ENCODE measurements at regions not wholly inside any gene's neighbourhood (a gene's known extent, or its start where the extent isn't known, plus 50 kb on each side); places are given as distances from the start of the nearest gene placed in this dataset.
"Not testable (repeated sequence)": the region's sequence is repeated elsewhere in the genome, so short reads cannot be mapped to it uniquely, and the experiment has no call there.

- Histone ChIP-seq H3K27ac (ENCODE audit: insufficient read depth, low read depth, low read length, poor library complexity, severe bottlenecking) (no peak overlapping the region), H3K4me1 (ENCODE audit: control insufficient read depth, insufficient read depth, low read length) (no peaks in the 10 kb centered on the region), H3K36me3 (ENCODE audit: control insufficient read depth, insufficient read depth, low read length) (no peaks in the 10 kb centered on the region), H3K9me3 (ENCODE audit: control insufficient read depth, low read length) (no peaks in the 10 kb centered on the region), H3K27me3 (ENCODE audit: control insufficient read depth, insufficient read depth, low read length, poor library complexity, severe bottlenecking) (no peaks in the 10 kb centered on the region), H3K4me3 (ENCODE audit: insufficient read depth, low read depth, low read length) (no peak overlapping the region)
- WGBS, 2 experiments: 77 to 82% methylated on average over 9 to 10 of the region's 10 CpGs
Observed at GRCh38 chr9:20242510-20243189, 379.6 kb downstream of the MLLT3 start.

- WGBS, 2 experiments: 95 to 98% methylated on average over 2 of the region's 2 CpGs
- Histone ChIP-seq H3K4me3 (ENCODE audit: insufficient read depth, low read depth, low read length) (no peak overlapping the region), H3K36me3 (ENCODE audit: control insufficient read depth, insufficient read depth, low read length) (no peaks in the 10 kb centered on the region), H3K4me1 (ENCODE audit: control insufficient read depth, insufficient read depth, low read length) (no peaks in the 10 kb centered on the region), H3K27me3 (ENCODE audit: control insufficient read depth, insufficient read depth, low read length, poor library complexity, severe bottlenecking) (no peaks in the 10 kb centered on the region), H3K9me3 (ENCODE audit: control insufficient read depth, low read length) (peaks cover 4% of the 10 kb centered on the region), H3K27ac (ENCODE audit: insufficient read depth, low read depth, low read length, poor library complexity, severe bottlenecking) (no peak overlapping the region)
Observed at GRCh38 chr9:20240498-20240897, 381.8 kb downstream of the MLLT3 start.

GRCh38 chr9:20238921-20239320 is 383.4 kb downstream of the MLLT3 start:
- Histone ChIP-seq H3K4me3 (ENCODE audit: insufficient read depth, low read depth, low read length) (no peak overlapping the region), H3K27ac (ENCODE audit: insufficient read depth, low read depth, low read length, poor library complexity, severe bottlenecking) (no peak overlapping the region), H3K4me1 (ENCODE audit: control insufficient read depth, insufficient read depth, low read length) (no peaks in the 10 kb centered on the region), H3K9me3 (ENCODE audit: control insufficient read depth, low read length) (peaks cover 4% of the 10 kb centered on the region), H3K27me3 (ENCODE audit: control insufficient read depth, insufficient read depth, low read length, poor library complexity, severe bottlenecking) (no peaks in the 10 kb centered on the region), H3K36me3 (ENCODE audit: control insufficient read depth, insufficient read depth, low read length) (no peaks in the 10 kb centered on the region)
- WGBS, 2 experiments: 80 to 85% methylated on average over 1 of the region's 1 CpG

- Histone ChIP-seq H3K4me3 (ENCODE audit: insufficient read depth, low read depth, low read length) (no peak overlapping the region), H3K4me1 (ENCODE audit: control insufficient read depth, insufficient read depth, low read length) (no peaks in the 10 kb centered on the region), H3K9me3 (ENCODE audit: control insufficient read depth, low read length) (peaks cover 4% of the 10 kb centered on the region), H3K27ac (ENCODE audit: insufficient read depth, low read depth, low read length, poor library complexity, severe bottlenecking) (no peak overlapping the region), H3K27me3 (ENCODE audit: control insufficient read depth, insufficient read depth, low read length, poor library complexity, severe bottlenecking) (no peaks in the 10 kb centered on the region), H3K36me3 (ENCODE audit: control insufficient read depth, insufficient read depth, low read length) (no peaks in the 10 kb centered on the region)
- WGBS, 2 experiments: 95 to 100% methylated on average over 1 of the region's 1 CpG
Observed at GRCh38 chr9:20237686-20238085, 384.6 kb downstream of the MLLT3 start.

- Histone ChIP-seq H3K9me3 (ENCODE audit: control insufficient read depth, low read length) (peaks cover 4% of the 10 kb centered on the region), H3K27ac (ENCODE audit: insufficient read depth, low read depth, low read length, poor library complexity, severe bottlenecking) (no peak overlapping the region), H3K4me3 (ENCODE audit: insufficient read depth, low read depth, low read length) (no peak overlapping the region), H3K36me3 (ENCODE audit: control insufficient read depth, insufficient read depth, low read length) (no peaks in the 10 kb centered on the region), H3K4me1 (ENCODE audit: control insufficient read depth, insufficient read depth, low read length) (no peaks in the 10 kb centered on the region), H3K27me3 (ENCODE audit: control insufficient read depth, insufficient read depth, low read length, poor library complexity, severe bottlenecking) (no peaks in the 10 kb centered on the region)
- WGBS, 2 experiments: 94 to 96% methylated on average over 4 of the region's 4 CpGs
Observed at GRCh38 chr9:20236676-20237075, 385.6 kb downstream of the MLLT3 start.

- H3K9me3 ChIP-seq (ENCODE audit: control insufficient read depth, low read length); H3K27me3 ChIP-seq (ENCODE audit: control insufficient read depth, insufficient read depth, low read length, poor library complexity, severe bottlenecking); H3K4me3 ChIP-seq (ENCODE audit: insufficient read depth, low read depth, low read length); H3K27ac ChIP-seq (ENCODE audit: insufficient read depth, low read depth, low read length, poor library complexity, severe bottlenecking); H3K36me3 ChIP-seq (ENCODE audit: control insufficient read depth, insufficient read depth, low read length); H3K4me1 ChIP-seq (ENCODE audit: control insufficient read depth, insufficient read depth, low read length): not testable (repeated sequence)
- 87% methylated on average over 11 of the region's 11 CpGs for WGBS, 2 experiments
Observed at GRCh38 chr9:20235206-20235605, 387.1 kb downstream of the MLLT3 start.

- Histone ChIP-seq H3K36me3 (ENCODE audit: control insufficient read depth, insufficient read depth, low read length) (no peaks in the 10 kb centered on the region), H3K4me3 (ENCODE audit: insufficient read depth, low read depth, low read length) (no peak overlapping the region), H3K27ac (ENCODE audit: insufficient read depth, low read depth, low read length, poor library complexity, severe bottlenecking) (no peak overlapping the region), H3K9me3 (ENCODE audit: control insufficient read depth, low read length) (no peaks in the 10 kb centered on the region), H3K4me1 (ENCODE audit: control insufficient read depth, insufficient read depth, low read length) (no peaks in the 10 kb centered on the region), H3K27me3 (ENCODE audit: control insufficient read depth, insufficient read depth, low read length, poor library complexity, severe bottlenecking) (no peaks in the 10 kb centered on the region)
- WGBS, 2 experiments: 92 to 99% methylated on average over 2 of the region's 2 CpGs
Observed at GRCh38 chr9:20228096-20228495, 394.2 kb downstream of the MLLT3 start.

- Histone ChIP-seq H3K9me3 (ENCODE audit: control insufficient read depth, low read length) (no peaks in the 10 kb centered on the region), H3K4me1 (ENCODE audit: control insufficient read depth, insufficient read depth, low read length) (no peaks in the 10 kb centered on the region), H3K4me3 (ENCODE audit: insufficient read depth, low read depth, low read length) (no peak overlapping the region), H3K27ac (ENCODE audit: insufficient read depth, low read depth, low read length, poor library complexity, severe bottlenecking) (no peak overlapping the region), H3K27me3 (ENCODE audit: control insufficient read depth, insufficient read depth, low read length, poor library complexity, severe bottlenecking) (no peaks in the 10 kb centered on the region), H3K36me3 (ENCODE audit: control insufficient read depth, insufficient read depth, low read length) (no peaks in the 10 kb centered on the region)
- WGBS, 2 experiments: 44 to 46% methylated on average over 2 of the region's 2 CpGs
Observed at GRCh38 chr9:20227166-20227874, 395.0 kb downstream of the MLLT3 start.

- 97 to 98% methylated on average over 4 to 5 of the region's 5 CpGs for WGBS, 2 experiments
Observed at GRCh38 chr9:20226345-20226744, 396.0 kb downstream of the MLLT3 start.

GRCh38 chr9:20225826-20226225 is 396.5 kb downstream of the MLLT3 start:
- no peaks in the 10 kb centered on the region for H3K4me1 ChIP-seq (ENCODE audit: control insufficient read depth, insufficient read depth, low read length)
- WGBS, 2 experiments: 93 to 94% methylated on average over 1 of the region's 1 CpG
- H3K27ac ChIP-seq (ENCODE audit: insufficient read depth, low read depth, low read length, poor library complexity, severe bottlenecking): no peak overlapping the region
- H3K27me3 ChIP-seq (ENCODE audit: control insufficient read depth, insufficient read depth, low read length, poor library complexity, severe bottlenecking): no peaks in the 10 kb centered on the region
- H3K36me3 ChIP-seq (ENCODE audit: control insufficient read depth, insufficient read depth, low read length): no peaks in the 10 kb centered on the region
- H3K4me3 ChIP-seq (ENCODE audit: insufficient read depth, low read depth, low read length): no peak overlapping the region
- H3K9me3 ChIP-seq (ENCODE audit: control insufficient read depth, low read length): no peaks in the 10 kb centered on the region

More at GRCh38 chr9:20226345-20226744, 396.0 kb downstream of the MLLT3 start:
- Histone ChIP-seq H3K27ac (ENCODE audit: insufficient read depth, low read depth, low read length, poor library complexity, severe bottlenecking) (no peak overlapping the region), H3K36me3 (ENCODE audit: control insufficient read depth, insufficient read depth, low read length) (no peaks in the 10 kb centered on the region), H3K9me3 (ENCODE audit: control insufficient read depth, low read length) (no peaks in the 10 kb centered on the region), H3K27me3 (ENCODE audit: control insufficient read depth, insufficient read depth, low read length, poor library complexity, severe bottlenecking) (no peaks in the 10 kb centered on the region), H3K4me1 (ENCODE audit: control insufficient read depth, insufficient read depth, low read length) (no peaks in the 10 kb centered on the region), H3K4me3 (ENCODE audit: insufficient read depth, low read depth, low read length) (no peak overlapping the region)
